ENCODE measurements at regions not wholly inside any gene's neighbourhood (a gene's known extent, or its start where the extent isn't known, plus 50 kb on each side); places are given as distances from the start of the nearest gene placed in this dataset.

GRCh38 chr5:2255915-2256690, 373.4 kb upstream of the IRX4 start:
- Mint-ChIP-seq H3K9me3 (ENCODE audit: unreplicated experiment) (peaks cover 13% of the 10 kb centered on the region), H3K4me1 (ENCODE audit: unreplicated experiment) (no peaks in the 10 kb centered on the region), H3K36me3 (ENCODE audit: unreplicated experiment) (no peaks in the 10 kb centered on the region), H3K27me3 (ENCODE audit: unreplicated experiment) (no peaks in the 10 kb centered on the region), H3K4me3 (ENCODE audit: unreplicated experiment) (no peak overlapping the region), H3K27ac (ENCODE audit: unreplicated experiment) (no peak overlapping the region)
- TF ChIP-seq CTCF (IDR thresholded peaks at IDR 0.05) = no peak
- DNase-seq (ENCODE audit: extremely low spot score, unreplicated experiment) = no peak

- H3K27ac Mint-ChIP-seq (ENCODE audit: unreplicated experiment) = no peak overlapping the region
- H3K27me3 Mint-ChIP-seq (ENCODE audit: unreplicated experiment) = no peaks in the 10 kb centered on the region
- no peak for DNase-seq (ENCODE audit: extremely low spot score, unreplicated experiment)
- no peak overlapping the region for H3K4me3 Mint-ChIP-seq (ENCODE audit: unreplicated experiment)
- TF ChIP-seq CTCF (IDR thresholded peaks at IDR 0.05) = no peak
- H3K36me3 Mint-ChIP-seq (ENCODE audit: unreplicated experiment) = no peaks in the 10 kb centered on the region
- no peaks in the 10 kb centered on the region for H3K4me1 Mint-ChIP-seq (ENCODE audit: unreplicated experiment)
- peaks cover 13% of the 10 kb centered on the region for H3K9me3 Mint-ChIP-seq (ENCODE audit: unreplicated experiment)
These were observed 372.4 kb upstream of the IRX4 start for GRCh38 chr5:2254880-2255750.

GRCh38 chr5:2254406-2254805, 371.7 kb upstream of the IRX4 start:
- no peaks in the 10 kb centered on the region for H3K36me3 Mint-ChIP-seq (ENCODE audit: unreplicated experiment)
- no peak overlapping the region for H3K4me3 Mint-ChIP-seq (ENCODE audit: unreplicated experiment)
- no peak for DNase-seq (ENCODE audit: extremely low spot score, unreplicated experiment)
- H3K9me3 Mint-ChIP-seq (ENCODE audit: unreplicated experiment) = peaks cover 13% of the 10 kb centered on the region
- H3K27me3 Mint-ChIP-seq (ENCODE audit: unreplicated experiment) = no peaks in the 10 kb centered on the region
- no peak for TF ChIP-seq CTCF (IDR thresholded peaks at IDR 0.05)
- H3K4me1 Mint-ChIP-seq (ENCODE audit: unreplicated experiment) = no peaks in the 10 kb centered on the region
- no peak overlapping the region for H3K27ac Mint-ChIP-seq (ENCODE audit: unreplicated experiment)

GRCh38 chr5:2253040-2253975, 370.6 kb upstream of the IRX4 start:
- no peak for TF ChIP-seq CTCF (IDR thresholded peaks at IDR 0.05)
- Mint-ChIP-seq H3K27me3 (ENCODE audit: unreplicated experiment) (no peaks in the 10 kb centered on the region), H3K36me3 (ENCODE audit: unreplicated experiment) (no peaks in the 10 kb centered on the region), H3K4me3 (ENCODE audit: unreplicated experiment) (no peak overlapping the region), H3K27ac (ENCODE audit: unreplicated experiment) (no peak overlapping the region), H3K4me1 (ENCODE audit: unreplicated experiment) (no peaks in the 10 kb centered on the region), H3K9me3 (ENCODE audit: unreplicated experiment) (peaks cover 9% of the 10 kb centered on the region)
- no peak for DNase-seq (ENCODE audit: extremely low spot score, unreplicated experiment)
